CD14-positive monocyte (primary cell): ENCODE measurements at regions not wholly inside any gene's neighbourhood (a gene's known extent, or its start where the extent isn't known, plus 50 kb on each side); places are given as distances from the start of the nearest gene placed in this dataset.

ENCODE experiments used
- DNase-seq, 3 donors: peaks; one replicate each; pipeline ENCODE4 v3.0.0-alpha.2; 2011 to 2022
- H2AFZ ChIP-seq: 2 replicates; pipeline ENCODE4 v1.6.0; 2012; ENCODE audit warnings: mild to moderate bottlenecking, low read depth, low read length, inconsistent platforms; ENCODE audit not compliant: insufficient read depth, poor library complexity, severe bottlenecking
- H3K27ac ChIP-seq, 2 donors: 1 replicate in 1 of 2; 2 replicates in 1 of 2; pipeline ENCODE4 v1.5.1; 2012 to 2013; ENCODE audit warnings: low read length in 2 of 2, control low read depth in 1 of 2, inconsistent platforms in 1 of 2, low read depth in 1 of 2, mild to moderate bottlenecking in 1 of 2
- H3K27me3 ChIP-seq, 2 donors: one replicate each; pipeline versions ENCODE4 v1.6.0 to v1.6.1; 2011 to 2013; ENCODE audit warnings: low read length in 2 of 2; ENCODE audit not compliant: control insufficient read depth in 2 of 2, insufficient read depth in 2 of 2
- H3K36me3 ChIP-seq, 2 donors: replicated peaks in 1 of 2; 1 replicate in 1 of 2; 2 replicates in 1 of 2; pipeline versions ENCODE4 v1.5.1 to v1.6.1; 2012 to 2013; ENCODE audit warnings: low read length in 2 of 2, control low read depth in 1 of 2, inconsistent platforms in 1 of 2, mild to moderate bottlenecking in 1 of 2; ENCODE audit not compliant: insufficient read depth in 2 of 2, control insufficient read depth in 1 of 2
- H3K4me1 ChIP-seq, 2 donors: 1 replicate in 1 of 2; 2 replicates in 1 of 2; pipeline versions ENCODE4 v1.5.1 to v1.6.1; 2012 to 2013; ENCODE audit warnings: low read length in 2 of 2, control low read depth in 1 of 2, inconsistent platforms in 1 of 2, mild to moderate bottlenecking in 1 of 2, moderate library complexity in 1 of 2; ENCODE audit not compliant: insufficient read depth in 2 of 2, control insufficient read depth in 1 of 2
- H3K4me2 ChIP-seq: replicated peaks from 2 replicates; pipeline ENCODE3; 2012; ENCODE audit warnings: low read length, moderate library complexity, mild to moderate bottlenecking; ENCODE audit not compliant: poor library complexity, severe bottlenecking; ENCODE audit errors: extremely low read depth
- H3K4me3 ChIP-seq, 3 experiments: fragments of 200-600 bp in 1 of 3; sonication (generic) in 1 of 3; replicated peaks in 1 of 3; 1 replicate in 2 of 3; 2 replicates in 1 of 3; pipeline ENCODE4 v1.5.1; 2011 to 2013; ENCODE audit warnings: low read length in 3 of 3, mild to moderate bottlenecking in 3 of 3, control low read depth in 2 of 3, low read depth in 2 of 3, inconsistent platforms in 1 of 3, moderate library complexity in 1 of 3
- H3K79me2 ChIP-seq: 2 replicates; pipeline ENCODE4 v1.6.0; 2012; ENCODE audit warnings: mild to moderate bottlenecking, control low read depth, inconsistent platforms, low read length, moderate library complexity; ENCODE audit not compliant: insufficient read depth
- H3K9ac ChIP-seq: 2 replicates; pipeline ENCODE4 v1.6.0; 2017; ENCODE audit warnings: low read length, mild to moderate bottlenecking; ENCODE audit not compliant: insufficient read depth, poor library complexity, severe bottlenecking
- H3K9me3 ChIP-seq, 2 donors: replicated peaks in 1 of 2; 1 replicate in 1 of 2; 2 replicates in 1 of 2; pipeline versions ENCODE4 v1.5.1 to v1.6.1; 2012 to 2013; ENCODE audit warnings: low read length in 2 of 2, control low read depth in 1 of 2; ENCODE audit not compliant: control insufficient read depth in 1 of 2, insufficient read depth in 1 of 2
- H4K20me1 ChIP-seq: 2 replicates; pipeline ENCODE4 v1.6.0; 2012; ENCODE audit warnings: mild to moderate bottlenecking, low read length, control low read depth, moderate library complexity; ENCODE audit not compliant: insufficient read depth
- H3K27ac Mint-ChIP-seq, 7 donors: one replicate each; pipeline ENCODE4 v1.8.0; 2020; ENCODE audit warnings: mild to moderate bottlenecking in 7 of 7, mixed read lengths in 7 of 7, moderate library complexity in 6 of 7, inconsistent platforms in 2 of 7
- H3K27me3 Mint-ChIP-seq, 3 donors: one replicate each; pipeline ENCODE4 v1.8.0; 2021 to 2022; ENCODE audit warnings: low read depth in 3 of 3, mild to moderate bottlenecking in 3 of 3, mixed read lengths in 3 of 3, moderate library complexity in 3 of 3, inconsistent platforms in 1 of 3
- H3K36me3 Mint-ChIP-seq, 2 donors: one replicate each; pipeline ENCODE4 v1.8.0; 2020; ENCODE audit warnings: mixed read lengths in 2 of 2, inconsistent platforms in 1 of 2, mild to moderate bottlenecking in 1 of 2
- H3K4me1 Mint-ChIP-seq: one replicate; pipeline ENCODE4 v1.8.0; 2020; ENCODE audit warnings: mild to moderate bottlenecking, mixed read lengths
- H3K4me3 Mint-ChIP-seq, 2 donors: one replicate each; pipeline ENCODE4 v1.8.0; 2020; ENCODE audit warnings: mild to moderate bottlenecking in 2 of 2, mixed read lengths in 2 of 2, moderate library complexity in 1 of 2
- H3K9me3 Mint-ChIP-seq, 7 donors: one replicate each; pipeline ENCODE4 v1.8.0; 2020 to 2022; ENCODE audit warnings: mixed read lengths in 7 of 7, mild to moderate bottlenecking in 6 of 7, moderate library complexity in 6 of 7, inconsistent platforms in 2 of 7
- CTCF ChIP-seq: fragments of 200-600 bp; IDR thresholded peaks from one replicate; pipeline ENCODE4 v1.8.0; 2022; ENCODE audit warnings: antibody characterized with exemption, mild to moderate bottlenecking
- WGBS: methylation state at CpG from one replicate; pipeline ENCODE4 v1.1.5; 2013; ENCODE audit warnings: missing lambda C conversion rate; ENCODE audit not compliant: insufficient coverage; 5-methylcytosine and 5-hydroxymethylcytosine counted together
- intact Hi-C, 2 donors: fragments of 100-400 bp; cut with micrococcal nuclease; formaldehyde crosslinking; loops; one replicate each; pipeline versions ENCODE4 v1.15.0 to v1.15.1; 2023

DNA sequence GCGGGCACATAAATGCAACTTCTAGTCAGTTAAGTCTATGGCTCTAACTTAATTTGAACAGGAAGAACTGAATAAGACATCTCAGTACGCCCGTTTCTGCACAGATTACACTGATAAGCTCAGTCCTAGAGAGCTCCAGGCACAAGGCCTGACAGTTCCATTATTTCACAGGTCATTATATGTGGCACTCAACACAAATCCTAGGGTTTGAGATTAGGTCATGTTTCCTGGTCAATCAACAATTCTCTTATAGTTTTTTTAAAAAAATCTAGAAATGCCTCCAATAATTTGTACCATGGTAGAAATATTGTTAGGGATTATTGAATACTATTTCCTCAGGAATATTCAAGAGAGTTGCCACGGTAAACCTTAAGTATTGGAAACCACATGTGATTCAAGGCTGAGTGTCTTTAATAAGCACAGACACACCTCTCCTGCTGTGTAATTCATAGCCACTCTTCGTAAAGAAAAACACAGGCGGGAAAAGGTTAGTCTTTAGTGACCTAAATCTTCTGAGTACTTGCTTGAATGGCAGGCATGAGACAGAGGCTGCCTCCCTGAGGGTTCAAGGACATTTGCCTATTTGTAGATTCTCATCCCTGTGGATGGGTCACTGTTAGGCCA is 342.9 kb upstream of the ADGRL3 start:
- Mint-ChIP-seq H3K4me3 (no peak overlapping the region), H3K4me1 (no peaks in the 10 kb centered on the region), H3K27me3 (no peaks in the 10 kb centered on the region), H3K27ac (no peak overlapping the region), H3K36me3 (no peaks in the 10 kb centered on the region), H3K9me3 (peaks cover 0 to 6% (median 2%) of the 10 kb centered on the region in 7 donors)
- intact Hi-C loops, result no loop called here
- Histone ChIP-seq H4K20me1 (no peaks in the 10 kb centered on the region), H3K27ac (no peak overlapping the region), H2AFZ (no peak overlapping the region), H3K36me3 (no peaks in the 10 kb centered on the region), H3K9me3 (no peaks in the 10 kb centered on the region), H3K4me1 (no peaks in the 10 kb centered on the region), H3K4me2 (no peak overlapping the region), H3K79me2 (no peaks in the 10 kb centered on the region), H3K9ac (no peak overlapping the region), H3K4me3 (no peak overlapping the region), H3K27me3 (no peaks in the 10 kb centered on the region)
- 96% methylated on average over 3 of the region's 6 CpGs for WGBS
- TF ChIP-seq CTCF, result no peak
- DNase-seq, result no peak

- H3K27ac Mint-ChIP-seq, result no peak overlapping the region
- no peak overlapping the region for H3K27ac ChIP-seq
- DNase-seq, result no peak
- no peaks in the 10 kb centered on the region for H3K27me3 Mint-ChIP-seq
- H3K9me3 ChIP-seq, result no peaks in the 10 kb centered on the region
- no peak overlapping the region for H3K4me3 ChIP-seq
- no peaks in the 10 kb centered on the region for H3K4me1 ChIP-seq
- intact Hi-C loops, result no loop called here
- no peak for TF ChIP-seq CTCF
- no peaks in the 10 kb centered on the region for H3K36me3 Mint-ChIP-seq
- H3K9me3 Mint-ChIP-seq, result peaks cover 0 to 2% (median 0%) of the 10 kb centered on the region in 7 donors
- H3K79me2 ChIP-seq, result no peaks in the 10 kb centered on the region
- H2AFZ ChIP-seq, result no peak overlapping the region
- H3K9ac ChIP-seq, result no peak overlapping the region
- no peak overlapping the region for H3K4me3 Mint-ChIP-seq
- no CpG with 5 or more reads among the region's 3 CpGs for WGBS
- no peak overlapping the region for H3K4me2 ChIP-seq
- H3K27me3 ChIP-seq, result no peaks in the 10 kb centered on the region
- no peaks in the 10 kb centered on the region for H3K4me1 Mint-ChIP-seq
- no peaks in the 10 kb centered on the region for H4K20me1 ChIP-seq
- no peaks in the 10 kb centered on the region for H3K36me3 ChIP-seq
These were observed 336.7 kb upstream of the ADGRL3 start for GRCh38 chr4:60863442-60863841.
